Prostate gland (tissue), 2 donors: ENCODE measurements at regions not wholly inside any gene's neighbourhood (a gene's known extent, or its start where the extent isn't known, plus 50 kb on each side); places are given as distances from the start of the nearest gene placed in this dataset.

ENCODE experiments used
- DNase-seq: peaks from one replicate; pipeline ENCODE4 v3.0.0-alpha.2; 2019; ENCODE audit warnings: low spot score
- H3K27ac ChIP-seq, 2 donors: fragments of 200-600 bp; sonication (generic); 2 replicates each; pipeline ENCODE4 v1.5.1; 2017 to 2019
- H3K27me3 ChIP-seq: fragments of 200-600 bp; sonication (generic); replicated peaks from 2 replicates; pipeline ENCODE4 v1.5.1; 2019; ENCODE audit not compliant: insufficient read depth
- H3K36me3 ChIP-seq, 2 donors: fragments of 200-600 bp; sonication (generic); 1 replicate in 1 of 2; 2 replicates in 1 of 2; pipeline versions ENCODE4 v1.5.1 to v1.8.1; 2017 to 2019
- H3K4me1 ChIP-seq: fragments of 200-600 bp; sonication (generic); replicated peaks from 2 replicates; pipeline ENCODE4 v1.5.1; 2019
- H3K4me3 ChIP-seq, 2 donors: fragments of 200-600 bp; sonication (generic); 2 replicates each; pipeline ENCODE4 v1.5.1; 2017 to 2019
- H3K9me3 ChIP-seq: fragments of 200-600 bp; sonication (generic); 2 replicates; pipeline ENCODE4 v1.5.1; 2017
- CTCF ChIP-seq, 4 experiments: fragments of 200-600 bp in 2 of 4; fragments of 450-650 bp in 2 of 4; sonication (generic) in 2 of 4; IDR thresholded peaks; 1 replicate in 3 of 4; 2 replicates in 1 of 4; pipeline ENCODE4 v1.5.1; 2016 to 2019; ENCODE audit warnings: antibody characterized with exemption in 4 of 4, mild to moderate bottlenecking in 2 of 4, moderate library complexity in 2 of 4
- POLR2A ChIP-seq: fragments of 450-650 bp; IDR thresholded peaks from one replicate; pipeline ENCODE4 v1.6.1; 2016; ENCODE audit warnings: antibody characterized with exemption, mild to moderate bottlenecking
- POLR2AphosphoS5 ChIP-seq: sonication (generic); formaldehyde crosslinking; IDR thresholded peaks from one replicate; pipeline ENCODE4 v1.6.1; 2017; ENCODE audit warnings: antibody characterized with exemption
- WGBS: methylation state at CpG from one replicate; pipeline ENCODE4 v1.1.5; 2018; 5-methylcytosine and 5-hydroxymethylcytosine counted together
- intact Hi-C: fragments of 100-400 bp; cut with DNase I; formaldehyde crosslinking; loops from one replicate; pipeline ENCODE4 v1.14.2; 2022

DNA sequence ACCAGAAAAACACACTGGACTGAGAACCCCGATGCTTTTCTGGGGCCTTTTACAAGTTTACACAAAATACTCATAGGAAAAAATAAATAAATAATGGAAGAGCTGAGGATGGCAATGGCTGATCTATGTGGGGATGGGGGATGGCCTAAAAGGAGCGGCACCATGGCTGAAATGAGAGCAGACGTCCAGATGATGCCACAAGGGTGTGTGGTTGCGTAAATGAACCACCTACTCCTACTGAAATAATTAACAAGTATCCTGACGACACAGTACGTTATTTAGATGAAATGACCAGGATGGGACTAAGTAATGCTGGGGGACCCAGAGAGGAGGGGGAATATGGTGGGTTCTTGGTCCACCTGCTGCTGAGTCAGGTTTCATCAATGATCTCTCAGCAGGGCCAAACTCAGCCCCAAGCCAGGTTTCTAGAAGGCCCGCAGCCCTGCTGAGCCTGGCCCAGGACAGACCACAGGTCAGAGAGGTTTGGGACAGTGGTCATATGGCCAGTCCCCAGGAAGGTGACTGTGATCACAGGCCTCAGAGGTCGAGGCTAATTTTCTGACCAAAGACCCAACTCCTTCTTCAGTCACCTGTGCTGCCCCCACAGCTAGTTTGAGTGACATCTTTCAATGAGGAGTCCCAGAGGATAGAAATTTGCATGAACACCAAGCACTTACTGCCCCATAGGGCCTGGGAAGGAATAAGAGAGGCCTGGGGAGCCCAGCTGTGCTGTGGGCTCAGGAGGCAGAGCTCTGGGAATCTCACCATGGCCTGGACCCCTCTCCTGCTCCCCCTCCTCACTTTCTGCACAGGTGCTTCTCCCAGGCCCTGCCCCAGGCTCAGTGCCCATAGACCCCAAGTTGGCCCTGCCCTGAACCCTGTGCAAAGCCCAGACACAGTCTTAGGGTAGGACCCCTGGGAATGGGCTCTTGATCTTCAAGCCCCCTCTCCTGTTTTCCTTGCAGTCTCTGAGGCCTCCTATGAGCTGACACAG is 76.3 kb upstream of the IGLL5 start:
- H3K27ac ChIP-seq, result no peak overlapping the region

DNA sequence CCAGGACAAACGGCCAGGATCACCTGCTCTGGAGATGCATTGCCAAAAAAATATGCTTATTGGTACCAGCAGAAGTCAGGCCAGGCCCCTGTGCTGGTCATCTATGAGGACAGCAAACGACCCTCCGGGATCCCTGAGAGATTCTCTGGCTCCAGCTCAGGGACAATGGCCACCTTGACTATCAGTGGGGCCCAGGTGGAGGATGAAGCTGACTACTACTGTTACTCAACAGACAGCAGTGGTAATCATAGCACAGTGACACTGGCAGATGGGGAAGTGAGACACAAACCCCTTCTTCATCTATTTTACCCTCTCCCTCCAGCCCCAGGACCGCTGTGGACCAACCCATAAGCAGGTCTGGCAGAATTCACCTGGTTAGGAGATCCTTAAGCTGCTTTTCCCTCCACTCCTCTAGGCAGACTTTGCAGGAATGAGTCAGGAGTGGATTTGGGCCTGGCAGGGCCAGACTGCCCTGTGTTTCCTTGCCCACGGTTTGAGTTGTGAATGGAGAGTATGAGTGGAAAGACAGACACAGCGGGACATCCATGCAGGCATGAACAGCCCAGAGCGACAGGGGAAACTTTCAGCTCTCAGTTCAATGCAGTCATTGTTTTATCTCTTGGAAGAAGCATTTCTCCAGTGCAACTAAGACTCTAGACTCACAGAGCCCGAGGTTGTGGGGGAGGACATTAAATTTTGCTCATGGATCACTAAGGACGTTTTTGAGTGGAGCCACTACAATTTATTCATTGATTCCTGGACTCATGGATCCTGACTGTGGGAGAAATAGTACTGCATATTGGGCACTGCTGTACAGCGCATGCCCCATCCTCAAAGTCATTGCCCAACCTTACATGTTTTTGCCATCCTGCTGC is 75.3 kb upstream of the IGLL5 start:
- Histone ChIP-seq H3K9me3 (no peaks in the 10 kb centered on the region), H3K27ac (no peak overlapping the region), H3K4me3 (no peak overlapping the region), H3K27me3 (no peaks in the 10 kb centered on the region), H3K36me3 (no peaks in the 10 kb centered on the region), H3K4me1 (no peaks in the 10 kb centered on the region)
- intact Hi-C loops, result no loop called here
- 83% methylated on average over 10 of the region's 10 CpGs for WGBS
- no peak for DNase-seq
- TF ChIP-seq POLR2A (no peak), POLR2AphosphoS5 (no peak), CTCF (IDR thresholded peaks at IDR 0.05) (no peak)

More for the DNA sequence above, 76.3 kb upstream of the IGLL5 start:
- TF ChIP-seq CTCF (IDR thresholded peaks at IDR 0.05), result no peak
- no peak for TF ChIP-seq POLR2A
- TF ChIP-seq POLR2AphosphoS5, result no peak
- intact Hi-C loops, result no loop called here
- Histone ChIP-seq H3K4me3 (no peak overlapping the region), H3K4me1 (no peaks in the 10 kb centered on the region), H3K36me3 (no peaks in the 10 kb centered on the region), H3K9me3 (no peaks in the 10 kb centered on the region), H3K27me3 (no peaks in the 10 kb centered on the region)
- WGBS, result 78% methylated on average over 8 of the region's 8 CpGs
- DNase-seq, result no peak

DNA sequence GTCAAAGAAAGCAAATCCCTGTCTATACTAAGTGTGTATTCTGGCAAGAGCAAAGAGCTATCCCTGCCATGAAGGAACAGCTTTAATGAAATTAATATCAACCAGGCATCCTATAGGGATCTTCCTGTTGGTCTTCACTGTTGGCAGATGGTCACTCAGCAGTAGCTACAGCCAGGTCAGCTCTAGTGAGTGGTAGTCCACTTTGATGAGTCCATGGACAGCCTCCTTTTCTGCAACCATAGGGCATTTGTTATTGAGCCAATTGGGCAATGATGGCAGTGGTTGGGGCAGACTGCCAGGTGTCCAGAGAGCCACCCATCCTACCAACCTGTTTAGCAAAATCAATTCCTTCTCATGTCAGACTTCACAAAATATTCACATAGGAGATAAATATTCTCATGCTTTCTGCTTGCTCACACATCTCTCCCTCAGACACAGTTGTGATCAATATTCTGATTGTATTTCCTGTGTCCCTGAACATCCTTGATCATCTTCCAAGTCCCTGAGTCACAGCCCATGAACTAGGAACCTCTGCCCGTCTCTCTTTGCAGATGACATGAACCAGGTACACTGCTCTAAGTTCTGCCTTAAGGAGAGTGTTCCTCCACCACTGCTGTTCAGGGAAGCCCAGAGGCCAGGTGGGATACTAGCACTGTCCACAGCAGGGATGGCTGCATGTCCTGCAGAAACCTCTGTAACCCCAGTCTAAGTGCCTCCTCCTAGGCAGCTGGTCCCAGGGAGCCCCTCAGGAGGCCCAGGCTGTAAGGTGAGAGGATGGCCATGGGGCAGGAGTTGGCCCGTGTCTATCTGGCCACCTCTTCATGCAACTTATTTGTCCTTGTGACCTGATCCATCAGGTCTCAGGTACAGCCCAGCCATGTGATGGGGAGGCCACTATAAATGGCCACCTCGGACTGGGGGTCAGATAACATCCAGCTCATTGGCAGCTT is 74.2 kb upstream of the IGLL5 start:
- H3K27me3 ChIP-seq, result no peaks in the 10 kb centered on the region
- no peak for DNase-seq
- no peaks in the 10 kb centered on the region for H3K4me1 ChIP-seq
- no peaks in the 10 kb centered on the region for H3K36me3 ChIP-seq
- no peaks in the 10 kb centered on the region for H3K9me3 ChIP-seq
- intact Hi-C loops, result no loop called here
- WGBS, result 75% methylated on average over 3 of the region's 3 CpGs
- no peak overlapping the region for H3K27ac ChIP-seq
- TF ChIP-seq POLR2AphosphoS5 (no peak), POLR2A (no peak), CTCF (IDR thresholded peaks at IDR 0.05) (no peak)
- no peak overlapping the region for H3K4me3 ChIP-seq

GRCh38 chr22:22814666-22815396 is 72.8 kb upstream of the IGLL5 start:
- no peak for DNase-seq
- intact Hi-C loops, result no loop called here

More at GRCh38 chr22:22814666-22815396, 72.8 kb upstream of the IGLL5 start:
- H3K27me3 ChIP-seq, result no peaks in the 10 kb centered on the region
- no peaks in the 10 kb centered on the region for H3K4me1 ChIP-seq
- WGBS, result 87% methylated on average over 14 of the region's 14 CpGs
- no peak overlapping the region for H3K27ac ChIP-seq
- no peak overlapping the region for H3K4me3 ChIP-seq
- H3K36me3 ChIP-seq, result no peaks in the 10 kb centered on the region
- H3K9me3 ChIP-seq, result no peaks in the 10 kb centered on the region
- TF ChIP-seq CTCF (IDR thresholded peaks at IDR 0.05), result no peak
- TF ChIP-seq POLR2AphosphoS5, result no peak
- TF ChIP-seq POLR2A, result no peak
